Mammary epithelial cell (primary cell): ENCODE measurements at regions not wholly inside any gene's neighbourhood (a gene's known extent, or its start where the extent isn't known, plus 50 kb on each side); places are given as distances from the start of the nearest gene placed in this dataset.

Source experiments
- CTCF ChIP-seq, 2 donors: IDR thresholded peaks in 1 of 2; conservative IDR thresholded peaks in 1 of 2; 2 replicates each; pipeline ENCODE4 v1.5.1; 2011 to 2012; ENCODE audit warnings: inconsistent platforms in 2 of 2, low read length in 2 of 2, mild to moderate bottlenecking in 2 of 2, control low read depth in 1 of 2, low read depth in 1 of 2; ENCODE audit not compliant: insufficient read depth in 1 of 2; ENCODE audit errors: extremely low read depth in 1 of 2
- EZH2 ChIP-seq: IDR thresholded peaks from 2 replicates; pipeline ENCODE4 v1.6.1; 2012; ENCODE audit warnings: low read length, inconsistent platforms, borderline replicate concordance

- no peak for TF ChIP-seq CTCF (conservative IDR thresholded peaks at IDR 0.05 in 1 of 2, IDR thresholded peaks at IDR 0.05 in 1 of 2; ENCODE audit: extremely low read depth in 1 of 2, insufficient read depth in 1 of 2, low read depth in 1 of 2, low read length in 2 of 2)
- TF ChIP-seq EZH2, result no peak
These were observed 197.8 kb upstream of the PRKD1 start for GRCh38 chr14:30125322-30125979.
